ENCODE measurements at regions not wholly inside any gene's neighbourhood (a gene's known extent, or its start where the extent isn't known, plus 50 kb on each side); places are given as distances from the start of the nearest gene placed in this dataset.

DNA sequence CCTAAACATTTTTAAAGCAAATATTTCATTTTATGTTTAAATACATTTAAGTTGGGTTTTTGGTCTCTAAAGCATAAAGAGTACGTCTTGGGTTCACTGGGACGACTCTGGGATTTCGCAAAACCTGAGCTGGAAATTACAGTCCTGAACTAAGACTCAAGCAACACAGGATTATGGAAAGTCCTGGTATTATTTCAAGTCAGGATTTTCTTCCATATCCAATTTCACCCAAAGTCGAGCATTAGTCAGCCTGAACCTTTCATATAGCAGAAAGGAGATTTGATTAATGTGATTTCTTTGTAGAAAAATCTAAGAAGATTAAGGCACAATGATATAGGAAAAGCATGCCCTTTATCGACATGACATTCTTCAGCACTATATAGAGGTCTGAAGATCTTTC is 100.0 kb downstream of the MTERF1 start:
- no peak overlapping the region for H2AFZ ChIP-seq (ENCODE audit: low read depth, low read length)
- 0% methylated on average over 5 of the region's 5 CpGs for WGBS (ENCODE audit: insufficient coverage, low coverage, missing lambda C conversion rate)
- DNase-seq (ENCODE audit: extremely low read depth in 1 of 4, low spot score in 3 of 4) (no peak), FAIRE-seq (no peak), ATAC-seq (no peak)
- H3K4me2 ChIP-seq (ENCODE audit: insufficient read depth, low read length), result no peak overlapping the region
- ChIA-PET POLR2A (no interaction called here), CTCF (ENCODE audit: low intra/inter-chr PET ratio) (no interaction called here)
- no peaks in the 10 kb centered on the region for H4K20me1 ChIP-seq (replicated peaks; ENCODE audit: control insufficient read depth, insufficient read depth, low read length)
- no peaks in the 10 kb centered on the region; a peak in 1 of 5 replicates for H3K27me3 ChIP-seq (ENCODE audit: control insufficient read depth in 2 of 2, insufficient read depth in 2 of 2, low read length in 2 of 2)
- intact Hi-C loops (cut with micrococcal nuclease) (loop anchor here (5.0 kb wide), 1 partner anchor 143 kb away; no protein-coding TSS in a partner anchor), in situ Hi-C loops (cut with MboI) (no loop called here)
- no peak overlapping the region for H3K4me3 ChIP-seq
- H3K9me1 ChIP-seq (ENCODE audit: control insufficient read depth, insufficient read depth, low read length), result no peaks in the 10 kb centered on the region
- no TSS peak for BruUV-seq (replicated peaks)
- no peaks in the 10 kb centered on the region for H3K9me3 ChIP-seq (replicated peaks; ENCODE audit: control insufficient read depth, insufficient read depth, low read depth, low read length)
- no peaks in the 10 kb centered on the region for H3K36me3 ChIP-seq (ENCODE audit: control insufficient read depth, insufficient read depth, low read length)
- no peak overlapping the region for H3K27ac ChIP-seq (ENCODE audit: extremely low read depth, low read depth, low read length)
- no peaks in the 10 kb centered on the region for H3K4me1 ChIP-seq (replicated peaks in 1 of 2; ENCODE audit: control insufficient read depth in 2 of 2, insufficient read depth in 2 of 2, low read length in 2 of 2)
- H3K79me2 ChIP-seq (ENCODE audit: control insufficient read depth, insufficient read depth, low read length), result no peaks in the 10 kb centered on the region
- TF ChIP-seq ZBTB8A (IDR thresholded peaks at IDR 0.05; ENCODE audit: partially characterized antibody) (no peak), POLR2AphosphoS5 (IDR thresholded peaks at IDR 0.05; ENCODE audit: control insufficient read depth, insufficient read depth, low read depth, low read length) (no peak), PCBP2 (IDR thresholded peaks at IDR 0.05; ENCODE audit: low read depth, low read length, poor library complexity, severe bottlenecking) (no peak), NFIX (CRISPR knock-in tag; IDR thresholded peaks at IDR 0.05; ENCODE audit: low read depth) (no peak), FOXA1 (IDR thresholded peaks at IDR 0.05; ENCODE audit: borderline replicate concordance) (no peak), MYC (IDR thresholded peaks at IDR 0.05; ENCODE audit: low read depth, low read length) (no peak), MYC (CRISPR knock-in tag; IDR thresholded peaks at IDR 0.05; ENCODE audit: borderline replicate concordance, low read depth) (no peak), POLR2B (IDR thresholded peaks at IDR 0.05; ENCODE audit: low read depth, partially characterized antibody) (no peak), SREBF1 (IDR thresholded peaks at IDR 0.05; ENCODE audit: borderline replicate concordance, low read depth, low read length) (no peak), CBX5 (IDR thresholded peaks at IDR 0.05; ENCODE audit: borderline replicate concordance, low read depth) (no peak), KLF10 (CRISPR knock-in tag; IDR thresholded peaks at IDR 0.05) (no peak), SNIP1 (IDR thresholded peaks at IDR 0.05; ENCODE audit: low read depth) (no peak), ZNF197 (CRISPR knock-in tag; IDR thresholded peaks at IDR 0.05; ENCODE audit: low read depth) (no peak), CBX8 (IDR thresholded peaks at IDR 0.05; ENCODE audit: borderline replicate concordance, extremely low read depth, low read depth, low read length, poor library complexity, severe bottlenecking) (no peak), SREBF2 (CRISPR knock-in tag; IDR thresholded peaks at IDR 0.05) (no peak), PHB (CRISPR knock-in tag; IDR thresholded peaks at IDR 0.05) (no peak)
- TF ChIP-seq, protein P1, sequence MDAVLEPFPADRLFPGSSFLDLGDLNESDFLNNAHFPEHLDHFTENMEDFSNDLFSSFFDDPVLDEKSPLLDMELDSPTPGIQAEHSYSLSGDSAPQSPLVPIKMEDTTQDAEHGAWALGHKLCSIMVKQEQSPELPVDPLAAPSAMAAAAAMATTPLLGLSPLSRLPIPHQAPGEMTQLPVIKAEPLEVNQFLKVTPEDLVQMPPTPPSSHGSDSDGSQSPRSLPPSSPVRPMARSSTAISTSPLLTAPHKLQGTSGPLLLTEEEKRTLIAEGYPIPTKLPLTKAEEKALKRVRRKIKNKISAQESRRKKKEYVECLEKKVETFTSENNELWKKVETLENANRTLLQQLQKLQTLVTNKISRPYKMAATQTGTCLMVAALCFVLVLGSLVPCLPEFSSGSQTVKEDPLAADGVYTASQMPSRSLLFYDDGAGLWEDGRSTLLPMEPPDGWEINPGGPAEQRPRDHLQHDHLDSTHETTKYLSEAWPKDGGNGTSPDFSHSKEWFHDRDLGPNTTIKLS (IDR thresholded peaks at IDR 0.05; ENCODE audit: borderline replicate concordance, low read depth), result no peak
- TF ChIP-seq, protein P2, sequence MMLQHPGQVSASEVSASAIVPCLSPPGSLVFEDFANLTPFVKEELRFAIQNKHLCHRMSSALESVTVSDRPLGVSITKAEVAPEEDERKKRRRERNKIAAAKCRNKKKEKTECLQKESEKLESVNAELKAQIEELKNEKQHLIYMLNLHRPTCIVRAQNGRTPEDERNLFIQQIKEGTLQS (IDR thresholded peaks at IDR 0.05), result no peak
- TF ChIP-seq, protein P2 (CRISPR knock-in tag; conservative IDR thresholded peaks at IDR 0.05), result no peak
- TF ChIP-seq, protein P3, sequence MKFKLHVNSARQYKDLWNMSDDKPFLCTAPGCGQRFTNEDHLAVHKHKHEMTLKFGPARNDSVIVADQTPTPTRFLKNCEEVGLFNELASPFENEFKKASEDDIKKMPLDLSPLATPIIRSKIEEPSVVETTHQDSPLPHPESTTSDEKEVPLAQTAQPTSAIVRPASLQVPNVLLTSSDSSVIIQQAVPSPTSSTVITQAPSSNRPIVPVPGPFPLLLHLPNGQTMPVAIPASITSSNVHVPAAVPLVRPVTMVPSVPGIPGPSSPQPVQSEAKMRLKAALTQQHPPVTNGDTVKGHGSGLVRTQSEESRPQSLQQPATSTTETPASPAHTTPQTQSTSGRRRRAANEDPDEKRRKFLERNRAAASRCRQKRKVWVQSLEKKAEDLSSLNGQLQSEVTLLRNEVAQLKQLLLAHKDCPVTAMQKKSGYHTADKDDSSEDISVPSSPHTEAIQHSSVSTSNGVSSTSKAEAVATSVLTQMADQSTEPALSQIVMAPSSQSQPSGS (CRISPR knock-in tag; IDR thresholded peaks at IDR 0.05), result no peak
- no peak overlapping the region for H3K9ac ChIP-seq (ENCODE audit: insufficient read depth in 1 of 2, low read depth in 2 of 2, low read length in 2 of 2)
